Right lobe of liver (tissue), 4 donors: ENCODE measurements at regions not wholly inside any gene's neighbourhood (a gene's known extent, or its start where the extent isn't known, plus 50 kb on each side); places are given as distances from the start of the nearest gene placed in this dataset.

Experiments
- POLR2A ChIP-seq: fragments of 450-650 bp; IDR thresholded peaks from one replicate; pipeline ENCODE4 v1.6.1; 2017; ENCODE audit warnings: antibody characterized with exemption, mild to moderate bottlenecking
- TF ChIP-seq, protein P1 (sequence below), 4 donors: fragments of 200-600 bp in 3 of 4; fragments of 450-650 bp in 1 of 4; IDR thresholded peaks; one replicate each; pipeline versions ENCODE4 v1.5.1 to v1.8.0; 2016 to 2022; ENCODE audit warnings: antibody characterized with exemption in 4 of 4, mild to moderate bottlenecking in 2 of 4
- donor health status: DM: no; HTN: no; CAD: no.
- donor health status: DM: no; HTN: no; CAD: no.
- donor health status: DM: no; HTN: yes; CAD: no.

DNA sequence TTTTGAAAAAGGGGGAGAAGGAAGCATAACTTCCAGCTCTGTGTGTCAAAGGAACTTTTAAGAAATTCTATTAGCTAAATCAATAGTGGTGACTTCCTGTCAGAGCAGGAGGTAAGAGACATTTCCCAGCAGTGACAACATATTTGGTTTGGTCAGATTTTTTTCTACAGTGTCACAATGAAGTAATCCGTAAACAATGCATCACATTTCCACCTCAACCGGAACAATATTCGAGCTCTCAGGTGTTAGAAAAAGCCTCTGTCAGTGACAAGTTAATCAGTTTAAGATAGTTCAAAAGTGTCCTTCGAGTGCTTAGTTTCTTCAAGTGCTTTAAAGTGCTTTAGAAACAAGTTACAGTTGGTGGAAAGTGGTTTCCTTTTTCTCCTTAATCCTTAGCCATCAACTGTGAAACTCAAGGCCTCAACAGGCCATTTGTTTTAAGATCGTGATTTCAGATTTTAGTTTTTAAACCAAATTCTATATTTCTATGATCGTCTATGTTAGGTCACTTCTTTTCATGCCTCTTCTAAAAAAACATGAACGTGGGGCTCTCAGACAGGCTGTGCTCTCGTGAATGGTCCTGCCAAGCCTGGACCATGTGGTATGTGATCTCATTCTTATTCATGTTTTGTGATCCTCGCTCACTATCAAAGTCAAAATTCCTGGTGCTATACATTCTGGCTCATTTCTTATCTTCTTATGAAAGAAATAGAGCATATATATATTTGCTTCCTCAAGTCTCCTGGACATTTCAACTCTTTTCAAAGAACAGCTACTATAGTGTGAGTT, 181.9 kb upstream of the HMHB1 start:
- TF ChIP-seq, protein P1, sequence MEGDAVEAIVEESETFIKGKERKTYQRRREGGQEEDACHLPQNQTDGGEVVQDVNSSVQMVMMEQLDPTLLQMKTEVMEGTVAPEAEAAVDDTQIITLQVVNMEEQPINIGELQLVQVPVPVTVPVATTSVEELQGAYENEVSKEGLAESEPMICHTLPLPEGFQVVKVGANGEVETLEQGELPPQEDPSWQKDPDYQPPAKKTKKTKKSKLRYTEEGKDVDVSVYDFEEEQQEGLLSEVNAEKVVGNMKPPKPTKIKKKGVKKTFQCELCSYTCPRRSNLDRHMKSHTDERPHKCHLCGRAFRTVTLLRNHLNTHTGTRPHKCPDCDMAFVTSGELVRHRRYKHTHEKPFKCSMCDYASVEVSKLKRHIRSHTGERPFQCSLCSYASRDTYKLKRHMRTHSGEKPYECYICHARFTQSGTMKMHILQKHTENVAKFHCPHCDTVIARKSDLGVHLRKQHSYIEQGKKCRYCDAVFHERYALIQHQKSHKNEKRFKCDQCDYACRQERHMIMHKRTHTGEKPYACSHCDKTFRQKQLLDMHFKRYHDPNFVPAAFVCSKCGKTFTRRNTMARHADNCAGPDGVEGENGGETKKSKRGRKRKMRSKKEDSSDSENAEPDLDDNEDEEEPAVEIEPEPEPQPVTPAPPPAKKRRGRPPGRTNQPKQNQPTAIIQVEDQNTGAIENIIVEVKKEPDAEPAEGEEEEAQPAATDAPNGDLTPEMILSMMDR (IDR thresholded peaks at IDR 0.05), result no peak
- TF ChIP-seq POLR2A, result peak; percentile 13
